ENCODE measurements at regions not wholly inside any gene's neighbourhood (a gene's known extent, or its start where the extent isn't known, plus 50 kb on each side); places are given as distances from the start of the nearest gene placed in this dataset.

DNA sequence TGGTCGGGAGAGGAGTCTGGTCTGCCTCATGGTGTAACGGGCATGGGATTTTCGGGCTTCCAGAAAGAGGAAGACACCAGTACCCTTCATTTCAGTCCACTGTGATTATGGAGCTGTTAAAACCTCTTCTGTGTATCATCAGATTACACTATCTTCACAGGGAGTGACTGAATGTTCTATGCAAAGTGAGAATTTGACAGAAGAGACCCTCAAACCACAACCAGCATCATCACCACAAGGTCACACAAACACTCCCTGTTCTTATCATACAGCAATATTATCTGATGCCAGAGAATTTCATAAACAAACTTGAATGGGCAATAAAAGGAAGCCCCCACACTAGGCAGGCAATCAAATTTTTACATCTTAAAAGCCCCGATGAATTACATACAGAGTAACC lies 164.2 kb downstream of the PDGFRA start:
- Histone ChIP-seq H3K27ac (no peak overlapping the region), H4K20me1 (ENCODE audit: low read depth) (no peaks in the 10 kb centered on the region), H3K27me3 (no peaks in the 10 kb centered on the region), H3F3A (ENCODE audit: low read depth) (no peaks in the 10 kb centered on the region), H3K36me3 (no peaks in the 10 kb centered on the region), H3K9me3 (ENCODE audit: low read depth) (no peaks in the 10 kb centered on the region), H3K9ac (no peak overlapping the region), H3K4me1 (no peaks in the 10 kb centered on the region), H2AFZ (replicated peaks) (no peak overlapping the region), H3K79me2 (ENCODE audit: low read depth) (no peaks in the 10 kb centered on the region), H3K4me2 (no peak overlapping the region), H3K4me3 (no peak overlapping the region)
- Mint-ChIP-seq H3K36me3 (no peaks in the 10 kb centered on the region), H3K27ac (no peak overlapping the region), H3K4me3 (no peak overlapping the region), H3K9me3 (peaks cover 9% of the 10 kb centered on the region), H3K4me1 (peaks cover 10% of the 10 kb centered on the region), H3K27me3 (ENCODE audit: insufficient read depth, low read depth) (peaks cover 6% of the 10 kb centered on the region)
- DNase-seq (ENCODE audit: low spot score): no peak
- no peak for TF ChIP-seq CTCF (IDR thresholded peaks at IDR 0.05)
- no peak for TF ChIP-seq EZH2phosphoT487 (IDR thresholded peaks at IDR 0.05)
- no peak for TF ChIP-seq EZH2 (IDR thresholded peaks at IDR 0.05)

GRCh38 chr4:54395013-54395527 lies 166.0 kb downstream of the PDGFRA start:
- no peak overlapping the region for H2AFZ ChIP-seq (replicated peaks)
- no peaks in the 10 kb centered on the region for H3K4me1 ChIP-seq
- H4K20me1 ChIP-seq (ENCODE audit: low read depth): no peaks in the 10 kb centered on the region
- peaks cover 10% of the 10 kb centered on the region for H3K4me1 Mint-ChIP-seq
- no peak for TF ChIP-seq EZH2 (IDR thresholded peaks at IDR 0.05)
- TF ChIP-seq CTCF (IDR thresholded peaks at IDR 0.05): no peak
- TF ChIP-seq EZH2phosphoT487 (IDR thresholded peaks at IDR 0.05): no peak
- no peak overlapping the region for H3K27ac Mint-ChIP-seq
- H3K27me3 Mint-ChIP-seq (ENCODE audit: insufficient read depth, low read depth): peaks cover 3% of the 10 kb centered on the region
- H3K4me3 Mint-ChIP-seq: no peak overlapping the region
- no peaks in the 10 kb centered on the region for H3K9me3 ChIP-seq (ENCODE audit: low read depth)
- no peak for DNase-seq (ENCODE audit: low spot score)
- H3K36me3 ChIP-seq: no peaks in the 10 kb centered on the region
- H3F3A ChIP-seq (ENCODE audit: low read depth): no peaks in the 10 kb centered on the region
- H3K36me3 Mint-ChIP-seq: no peaks in the 10 kb centered on the region
- no peak overlapping the region for H3K4me2 ChIP-seq
- no peak overlapping the region for H3K4me3 ChIP-seq
- H3K79me2 ChIP-seq (ENCODE audit: low read depth): no peaks in the 10 kb centered on the region
- H3K9me3 Mint-ChIP-seq: peaks cover 7% of the 10 kb centered on the region
- H3K9ac ChIP-seq: no peak overlapping the region
- H3K27me3 ChIP-seq: no peaks in the 10 kb centered on the region
- H3K27ac ChIP-seq: no peak overlapping the region

GRCh38 chr4:54400188-54400587 lies 171.1 kb downstream of the PDGFRA start:
- Mint-ChIP-seq H3K36me3 (no peaks in the 10 kb centered on the region), H3K4me1 (peaks cover 5% of the 10 kb centered on the region), H3K27ac (no peak overlapping the region), H3K9me3 (no peaks in the 10 kb centered on the region), H3K27me3 (ENCODE audit: insufficient read depth, low read depth) (peaks cover 2% of the 10 kb centered on the region), H3K4me3 (no peak overlapping the region)
- no peak overlapping the region for H3K4me3 ChIP-seq
- no peaks in the 10 kb centered on the region for H3K27me3 ChIP-seq
- no peaks in the 10 kb centered on the region for H3F3A ChIP-seq (ENCODE audit: low read depth)
- no peaks in the 10 kb centered on the region for H3K9me3 ChIP-seq (ENCODE audit: low read depth)
- no peak overlapping the region for H2AFZ ChIP-seq (replicated peaks)
- no peaks in the 10 kb centered on the region for H3K4me1 ChIP-seq
- H3K4me2 ChIP-seq: no peak overlapping the region
- no peaks in the 10 kb centered on the region for H4K20me1 ChIP-seq (ENCODE audit: low read depth)
- H3K9ac ChIP-seq: no peak overlapping the region
- DNase-seq (ENCODE audit: low spot score): no peak
- H3K79me2 ChIP-seq (ENCODE audit: low read depth): no peaks in the 10 kb centered on the region
- H3K27ac ChIP-seq: no peak overlapping the region
- no peaks in the 10 kb centered on the region for H3K36me3 ChIP-seq
- TF ChIP-seq EZH2phosphoT487 (IDR thresholded peaks at IDR 0.05) (no peak), CTCF (IDR thresholded peaks at IDR 0.05) (no peak), EZH2 (IDR thresholded peaks at IDR 0.05) (no peak)

Measured in neural progenitor cell (in vitro differentiated cells).